ENCODE measurements at regions not wholly inside any gene's neighbourhood (a gene's known extent, or its start where the extent isn't known, plus 50 kb on each side); places are given as distances from the start of the nearest gene placed in this dataset.

GRCh38 chr6:163651426-163651825 lies 236.9 kb downstream of the QKI start:
- no peak for DNase-seq (ENCODE audit: low read depth in 4 of 4, low spot score in 1 of 4)

GRCh38 chr6:163648868-163649267 lies 234.3 kb downstream of the QKI start:
- DNase-seq (ENCODE audit: low read depth in 4 of 4, low spot score in 1 of 4), result no peak

GRCh38 chr6:163647624-163648023 lies 233.1 kb downstream of the QKI start:
- DNase-seq (ENCODE audit: low read depth in 4 of 4, low spot score in 1 of 4), result no peak

- DNase-seq (ENCODE audit: low read depth in 4 of 4, low spot score in 1 of 4), result no peak
Observed at GRCh38 chr6:163646866-163647265, 232.3 kb downstream of the QKI start.

- DNase-seq (ENCODE audit: low read depth in 4 of 4, low spot score in 1 of 4), result no peak
Observed at GRCh38 chr6:163646133-163646532, 231.6 kb downstream of the QKI start.

GRCh38 chr6:163645560-163645959 lies 231.0 kb downstream of the QKI start:
- no peak for DNase-seq (ENCODE audit: low read depth in 4 of 4, low spot score in 1 of 4)

GRCh38 chr6:163643866-163644265 lies 229.3 kb downstream of the QKI start:
- DNase-seq (ENCODE audit: low read depth in 4 of 4, low spot score in 1 of 4), result no peak

- no peak for DNase-seq (ENCODE audit: low read depth in 4 of 4, low spot score in 1 of 4)
Observed at GRCh38 chr6:163641706-163642105, 227.2 kb downstream of the QKI start.

GRCh38 chr6:163640641-163641040 lies 226.1 kb downstream of the QKI start:
- no peak for DNase-seq (ENCODE audit: low read depth in 4 of 4, low spot score in 1 of 4)

- DNase-seq (ENCODE audit: low read depth in 4 of 4, low spot score in 1 of 4), result no peak
Observed at GRCh38 chr6:163637524-163637923, 223.0 kb downstream of the QKI start.

GRCh38 chr6:163635731-163636364 lies 221.3 kb downstream of the QKI start:
- DNase-seq (ENCODE audit: low read depth in 4 of 4, low spot score in 1 of 4), result no peak

- no peak for DNase-seq (ENCODE audit: low read depth in 4 of 4, low spot score in 1 of 4)
Observed at GRCh38 chr6:163635315-163635714, 220.8 kb downstream of the QKI start.

GRCh38 chr6:163634211-163635171 lies 220.0 kb downstream of the QKI start:
- DNase-seq (ENCODE audit: low read depth in 4 of 4, low spot score in 1 of 4), result no peak

- DNase-seq (ENCODE audit: low read depth in 4 of 4, low spot score in 1 of 4), result no peak
Observed at GRCh38 chr6:163630991-163631390, 216.5 kb downstream of the QKI start.

GRCh38 chr6:163630572-163630971 lies 216.1 kb downstream of the QKI start:
- DNase-seq (ENCODE audit: low read depth in 4 of 4, low spot score in 1 of 4), result no peak

GRCh38 chr6:163630096-163630495 lies 215.6 kb downstream of the QKI start:
- no peak for DNase-seq (ENCODE audit: low read depth in 4 of 4, low spot score in 1 of 4)
